GM10248 (cell line): ENCODE measurements at regions not wholly inside any gene's neighbourhood (a gene's known extent, or its start where the extent isn't known, plus 50 kb on each side); places are given as distances from the start of the nearest gene placed in this dataset.

Experiments
- CTCF ChIA-PET: fragments of 300-600 bp; sonication (Branson Sonifier 250); formaldehyde crosslinking; extraction: SDS; loops from one replicate; lab custom pipeline; 2021; ENCODE audit warnings: antibody characterized with exemption; lab: Yijun Ruan, JAX
- POLR2A ChIA-PET: fragments of 350-650 bp; sonication (Branson Sonifier 250); formaldehyde crosslinking; extraction: SDS; loops from one replicate; lab custom pipeline; 2020; ENCODE audit warnings: antibody characterized with exemption; lab: Yijun Ruan, JAX
- DNase-seq: peaks from one replicate; pipeline ENCODE4 v3.0.0; 2012; ENCODE audit errors: extremely low spot score
- TF ChIP-seq, protein P1 (sequence below): IDR thresholded peaks from 2 replicates; pipeline ENCODE4 v1.5.1; 2012; ENCODE audit warnings: mild to moderate bottlenecking, low read depth; ENCODE audit errors: extremely low read depth, missing control alignments, control extremely low read depth

DNA sequence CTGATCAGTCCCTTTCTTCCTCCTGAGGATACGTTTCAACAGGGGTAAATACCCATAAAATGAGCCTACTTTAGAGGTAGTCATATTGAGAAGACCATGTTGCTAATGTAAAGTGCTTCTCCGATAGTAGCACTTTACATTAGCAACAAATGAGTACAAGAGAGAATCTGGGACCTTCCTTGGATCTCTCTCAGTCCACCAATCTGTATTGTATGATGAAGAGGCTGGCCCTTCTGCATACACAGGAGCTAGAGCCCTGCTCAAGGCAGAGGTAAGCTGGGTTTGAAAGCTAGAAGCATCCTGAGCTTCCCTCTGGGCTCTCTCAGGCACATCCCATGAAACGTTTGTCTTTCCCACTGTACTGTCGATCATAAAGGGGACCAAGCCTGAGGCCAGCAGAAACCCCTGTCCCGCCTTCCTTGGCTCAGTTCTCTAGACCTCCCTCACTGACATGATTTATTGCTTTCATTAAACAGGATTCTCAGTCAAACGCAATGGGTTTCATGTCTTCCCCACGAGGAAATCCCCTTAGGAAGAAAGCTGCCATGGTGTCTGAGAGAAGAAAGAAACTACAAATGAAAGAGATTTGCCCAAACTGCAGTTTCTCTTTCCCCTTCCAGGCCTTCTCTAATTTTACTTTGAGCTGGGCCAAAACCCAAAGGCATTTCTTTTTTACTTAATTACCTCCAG lies 62.8 kb upstream of the BCAR3 start:
- TF ChIP-seq, protein P1, sequence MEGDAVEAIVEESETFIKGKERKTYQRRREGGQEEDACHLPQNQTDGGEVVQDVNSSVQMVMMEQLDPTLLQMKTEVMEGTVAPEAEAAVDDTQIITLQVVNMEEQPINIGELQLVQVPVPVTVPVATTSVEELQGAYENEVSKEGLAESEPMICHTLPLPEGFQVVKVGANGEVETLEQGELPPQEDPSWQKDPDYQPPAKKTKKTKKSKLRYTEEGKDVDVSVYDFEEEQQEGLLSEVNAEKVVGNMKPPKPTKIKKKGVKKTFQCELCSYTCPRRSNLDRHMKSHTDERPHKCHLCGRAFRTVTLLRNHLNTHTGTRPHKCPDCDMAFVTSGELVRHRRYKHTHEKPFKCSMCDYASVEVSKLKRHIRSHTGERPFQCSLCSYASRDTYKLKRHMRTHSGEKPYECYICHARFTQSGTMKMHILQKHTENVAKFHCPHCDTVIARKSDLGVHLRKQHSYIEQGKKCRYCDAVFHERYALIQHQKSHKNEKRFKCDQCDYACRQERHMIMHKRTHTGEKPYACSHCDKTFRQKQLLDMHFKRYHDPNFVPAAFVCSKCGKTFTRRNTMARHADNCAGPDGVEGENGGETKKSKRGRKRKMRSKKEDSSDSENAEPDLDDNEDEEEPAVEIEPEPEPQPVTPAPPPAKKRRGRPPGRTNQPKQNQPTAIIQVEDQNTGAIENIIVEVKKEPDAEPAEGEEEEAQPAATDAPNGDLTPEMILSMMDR, result no peak
- CTCF ChIA-PET, result interaction anchor here (0.8 to 2.5 kb wide), 9 partner anchors 9 to 115 kb away, joined by 3 to 10 read pairs (median 4); no protein-coding TSS in a partner anchor
- peak; percentile 29 for DNase-seq
- POLR2A ChIA-PET, result no interaction called here

DNA sequence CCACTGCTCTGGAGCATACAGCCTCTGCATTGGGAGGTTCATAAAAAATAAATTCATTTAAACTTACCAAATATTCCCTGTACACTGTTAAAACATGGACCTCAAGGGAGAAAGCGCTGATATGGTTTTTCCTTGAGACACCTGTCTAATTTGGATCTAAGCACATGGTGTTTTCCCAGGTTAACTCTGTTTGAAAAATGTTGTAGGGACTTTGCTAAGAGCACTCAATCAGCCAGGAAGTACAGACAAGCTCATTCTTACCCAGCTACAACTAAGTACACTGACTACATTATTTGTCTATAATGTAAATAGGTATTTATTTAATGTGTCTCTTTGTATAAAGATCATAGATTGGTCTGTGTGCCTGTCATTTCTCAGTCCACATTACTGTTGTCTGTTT lies 61.8 kb upstream of the BCAR3 start:
- CTCF ChIA-PET, result interaction anchor here (1.1 to 2.5 kb wide), 5 partner anchors 8 to 70 kb away, joined by 3 to 8 read pairs (median 4); no protein-coding TSS in a partner anchor
- POLR2A ChIA-PET, result no interaction called here
- TF ChIP-seq, protein P1, result no peak
- DNase-seq, result no peak

DNA sequence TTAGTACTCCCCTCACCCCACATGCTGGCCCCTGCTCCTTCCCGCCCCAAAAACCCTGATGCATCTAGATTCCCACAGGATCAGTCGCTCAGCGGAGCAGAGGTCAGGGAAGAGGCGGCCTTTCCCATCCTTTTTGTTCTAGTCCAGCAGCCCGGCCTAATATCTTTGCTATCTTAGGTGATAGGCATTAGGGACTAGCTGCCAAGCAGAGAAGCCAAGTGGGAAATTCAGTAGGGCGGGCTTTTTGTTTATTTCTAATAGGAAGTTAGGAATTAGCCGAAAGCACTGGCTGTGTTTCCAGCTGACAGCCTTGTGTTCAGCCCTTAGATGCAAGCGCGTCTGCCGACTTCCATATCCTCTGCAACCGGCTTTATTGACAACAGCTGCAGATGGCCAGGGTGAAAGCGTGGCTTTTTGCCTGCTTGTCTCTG lies 59.0 kb upstream of the BCAR3 start:
- no peak for DNase-seq
- ChIA-PET CTCF (interaction anchor here (0.9 to 1.5 kb wide), 2 partner anchors 65 to 88 kb away, joined by 3 read pairs; no protein-coding TSS in a partner anchor), POLR2A (no interaction called here)
- TF ChIP-seq, protein P1, result no peak

DNA sequence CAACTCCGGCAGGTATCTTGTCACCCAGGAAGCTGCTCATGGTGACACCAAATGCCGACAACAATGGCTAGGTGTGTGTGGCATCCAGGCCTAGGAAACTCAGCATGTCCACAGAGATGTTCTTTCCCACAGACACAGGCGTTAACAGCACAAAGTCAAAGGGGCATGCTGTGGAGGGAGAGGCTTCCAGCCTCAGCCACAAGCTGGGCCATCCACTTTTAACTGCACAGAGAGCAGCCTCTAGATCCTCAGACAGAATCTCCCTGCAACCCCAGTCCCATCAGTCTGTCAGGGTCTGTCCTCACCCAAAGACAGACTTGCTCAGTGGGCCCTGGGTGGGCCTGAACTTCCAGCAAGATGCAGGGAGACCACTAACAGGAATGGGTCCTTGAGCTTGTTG lies 58.5 kb upstream of the BCAR3 start:
- no peak for DNase-seq
- POLR2A ChIA-PET, result no interaction called here
- CTCF ChIA-PET, result interaction anchor here (0.9 kb wide), 1 partner anchor 64 kb away, joined by 3 read pairs; no protein-coding TSS in a partner anchor

DNA sequence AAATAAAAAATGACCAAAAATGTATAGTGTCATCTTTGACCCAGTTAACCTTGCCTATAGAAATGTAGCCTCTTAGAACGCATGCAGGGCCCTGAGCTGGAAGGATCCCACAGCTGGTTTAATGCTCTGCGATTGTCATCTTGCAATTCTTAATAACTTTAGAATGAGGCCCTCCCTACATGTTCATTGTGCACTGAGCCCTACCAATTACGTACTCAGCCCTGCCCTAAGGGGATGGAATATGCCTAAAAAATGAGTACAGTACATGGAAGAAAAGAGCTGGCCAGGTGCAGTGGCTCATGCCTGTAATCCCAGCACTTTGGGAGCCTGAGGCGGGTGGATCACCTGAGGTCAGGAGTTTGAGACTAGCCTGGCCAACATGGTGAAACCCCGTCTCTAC lies 57.8 kb upstream of the BCAR3 start:
- POLR2A ChIA-PET, result interaction anchor here (0.7 kb wide), 1 partner anchor 124 kb away, joined by 4 read pairs; no protein-coding TSS in a partner anchor
- DNase-seq, result no peak
- TF ChIP-seq, protein P1, result no peak
- CTCF ChIA-PET, result no interaction called here

More for the DNA sequence above, 58.5 kb upstream of the BCAR3 start:
- TF ChIP-seq, protein P1, result no peak

DNA sequence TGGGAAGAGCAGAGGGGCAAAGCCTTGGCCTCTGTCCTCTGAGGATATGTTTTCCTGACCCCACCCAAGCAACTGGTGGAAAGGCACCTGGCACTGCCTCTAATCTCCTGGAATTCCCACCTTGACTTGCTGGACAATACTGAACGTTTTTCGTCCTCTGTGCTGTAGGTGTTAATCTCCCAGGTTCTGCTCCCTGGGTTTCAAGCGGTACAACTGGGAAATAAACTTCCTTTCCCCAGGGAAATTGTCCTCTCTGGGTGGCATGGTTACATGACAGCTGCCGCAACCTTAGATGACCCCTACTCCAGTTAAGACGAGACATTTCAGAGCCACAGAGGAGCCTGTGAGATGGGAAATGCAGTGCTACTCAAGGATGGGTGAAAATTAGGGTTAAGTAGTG lies 57.3 kb upstream of the BCAR3 start:
- DNase-seq, result no peak

More for the DNA sequence above, 57.3 kb upstream of the BCAR3 start:
- ChIA-PET CTCF (no interaction called here), POLR2A (no interaction called here)
- TF ChIP-seq, protein P1, result no peak
